GM18868 (cell line): ENCODE measurements at regions not wholly inside any gene's neighbourhood (a gene's known extent, or its start where the extent isn't known, plus 50 kb on each side); places are given as distances from the start of the nearest gene placed in this dataset.
"Not testable (repeated sequence)": the region's sequence is repeated elsewhere in the genome, so short reads cannot be mapped to it uniquely, and the experiment has no call there.

Experiments used
- ATAC-seq: cut with Tn5 transposase; IDR thresholded peaks from one replicate; pipeline ENCODE4 v1.9.1; 2021; ENCODE audit warnings: mild to moderate bottlenecking, moderate library complexity; ENCODE audit not compliant: unreplicated experiment

DNA sequence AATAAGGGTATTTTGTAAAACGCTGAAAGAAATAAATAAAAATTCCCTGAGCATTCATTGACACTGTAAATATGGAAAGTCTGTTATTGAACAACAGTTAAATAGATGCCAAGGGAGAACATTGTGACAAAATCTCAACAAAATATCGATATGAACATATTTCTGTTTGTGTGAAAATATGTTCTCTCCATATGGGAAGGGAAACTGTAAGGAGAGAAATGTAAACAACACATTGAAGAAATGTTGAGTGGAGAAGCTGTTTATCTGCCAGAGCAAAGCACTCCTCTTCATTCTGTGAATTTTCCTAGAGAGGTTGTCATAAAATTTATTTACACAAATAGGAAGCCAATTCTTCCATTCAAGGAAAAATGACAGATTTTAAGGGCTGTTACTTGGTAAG, 57.1 kb upstream of the EOMES start:
- no peak for ATAC-seq

DNA sequence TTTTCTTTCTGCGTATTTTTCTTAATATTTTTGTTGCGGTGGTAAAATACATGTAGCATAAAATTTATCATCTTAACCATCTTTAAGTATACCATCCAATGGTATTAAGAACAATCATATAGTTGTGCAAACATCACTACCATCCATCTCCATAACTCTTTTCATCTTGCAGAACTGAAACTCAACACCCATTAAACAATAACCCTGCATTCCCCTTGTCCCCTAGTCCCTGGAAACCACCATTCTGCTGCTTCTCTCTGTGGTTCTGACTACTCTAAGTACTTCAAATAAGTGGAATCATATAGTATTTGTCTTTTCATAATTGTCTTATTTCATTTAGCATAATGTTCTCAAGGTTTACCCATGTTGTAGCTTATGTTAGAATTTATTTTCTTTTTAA, 67.3 kb upstream of the EOMES start:
- no peak for ATAC-seq

DNA sequence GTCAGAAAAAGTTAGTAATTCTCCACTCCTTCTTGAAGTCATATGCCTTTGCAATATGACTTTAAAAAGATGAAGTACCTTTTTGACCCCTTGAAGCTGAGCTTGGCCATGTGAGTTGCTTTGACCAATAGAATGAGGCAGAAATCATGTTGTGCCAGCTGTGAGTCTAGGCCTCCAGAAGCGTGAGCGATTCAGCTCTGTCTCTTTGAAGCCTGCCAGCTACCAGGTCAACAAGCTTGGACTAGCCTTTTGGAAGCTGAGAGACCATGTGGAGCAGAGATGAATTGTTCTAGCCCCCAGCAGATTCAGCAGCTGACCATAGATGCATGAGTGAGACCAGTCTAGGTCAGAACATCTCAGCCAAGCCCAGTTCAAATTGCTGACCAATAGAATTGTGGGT, 69.8 kb upstream of the EOMES start:
- no peak for ATAC-seq

DNA sequence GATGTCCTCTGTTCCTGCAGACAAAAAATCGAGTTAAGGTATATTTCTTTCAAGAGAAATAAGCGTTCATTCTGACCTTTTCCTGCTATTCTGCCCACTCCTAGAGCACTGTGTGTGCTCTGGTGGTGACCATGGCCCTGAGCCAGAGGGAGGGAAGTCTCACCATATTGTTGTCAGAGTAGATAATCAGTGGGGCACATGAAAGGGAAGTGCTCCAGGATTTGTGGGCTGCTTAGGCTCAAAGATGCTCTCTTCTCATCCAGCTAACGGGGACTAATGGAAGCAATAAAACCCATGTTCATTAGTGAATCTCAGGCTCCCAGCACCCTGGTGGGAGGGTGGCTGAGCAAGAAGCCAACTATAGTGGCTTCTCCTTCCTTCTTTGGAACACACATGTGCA, 70.7 kb upstream of the EOMES start:
- ATAC-seq: no peak

DNA sequence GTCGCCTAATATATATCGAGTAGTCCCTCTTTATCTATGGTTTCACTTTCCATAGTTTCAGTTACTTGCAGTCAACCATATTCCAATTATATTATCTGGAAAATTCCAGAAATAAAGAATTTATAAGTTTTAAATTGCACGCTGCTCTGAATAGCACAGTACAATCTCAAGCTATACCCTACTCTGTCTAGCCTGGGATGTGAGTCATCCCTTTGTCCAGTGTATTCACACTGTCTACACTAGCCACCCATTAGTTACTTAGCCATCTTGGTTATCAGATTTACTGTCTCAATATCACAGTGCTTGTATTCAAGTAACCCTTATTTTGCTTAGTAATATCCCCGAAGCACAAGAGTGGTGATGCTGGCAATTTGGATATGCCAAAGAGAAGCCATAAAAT, 72.1 kb upstream of the EOMES start:
- no peak for ATAC-seq

DNA sequence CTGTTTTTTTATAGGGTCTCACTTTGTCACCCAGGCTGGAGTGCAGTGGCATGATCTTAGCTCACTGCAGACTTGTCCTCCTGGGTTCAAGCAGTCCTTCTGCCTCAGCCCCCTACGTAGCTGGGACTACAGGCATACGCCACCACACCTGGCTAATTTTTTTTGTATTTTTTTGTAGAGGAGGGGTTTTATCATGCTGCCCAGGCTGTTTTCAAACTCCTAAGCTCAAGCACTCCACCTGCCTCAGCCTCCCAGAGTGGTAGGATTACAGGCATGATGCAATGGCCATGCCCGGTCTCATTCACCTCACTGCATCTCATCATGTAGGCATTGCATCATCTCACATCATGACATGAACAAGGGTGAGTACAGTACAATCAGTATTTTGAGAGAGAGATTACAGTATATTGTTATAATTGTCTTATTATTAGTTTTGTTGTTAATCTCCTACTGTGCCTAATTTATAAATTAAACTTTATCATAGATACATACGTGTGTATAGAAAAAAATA, 74.3 kb upstream of the EOMES start:
- no peak for ATAC-seq

DNA sequence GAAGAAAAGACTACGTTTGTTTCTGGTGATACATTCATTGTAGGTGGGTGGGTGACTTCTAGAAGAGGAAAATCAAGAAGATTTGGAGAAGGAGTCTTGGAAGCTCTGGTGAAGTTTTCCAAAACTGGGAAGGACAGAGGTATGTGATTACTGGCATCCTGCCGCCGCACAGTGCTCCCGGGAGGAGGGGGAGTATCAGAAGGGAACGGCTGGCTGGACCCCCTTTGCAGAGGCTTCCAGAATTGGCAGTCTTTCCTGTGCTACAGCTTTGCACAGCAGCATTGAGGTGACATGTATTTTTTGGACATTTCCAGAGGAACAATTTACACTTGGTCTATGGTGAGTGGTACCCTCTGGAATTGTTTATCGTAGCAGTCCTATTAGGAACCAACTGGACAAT, 75.7 kb upstream of the EOMES start:
- no peak for ATAC-seq

DNA sequence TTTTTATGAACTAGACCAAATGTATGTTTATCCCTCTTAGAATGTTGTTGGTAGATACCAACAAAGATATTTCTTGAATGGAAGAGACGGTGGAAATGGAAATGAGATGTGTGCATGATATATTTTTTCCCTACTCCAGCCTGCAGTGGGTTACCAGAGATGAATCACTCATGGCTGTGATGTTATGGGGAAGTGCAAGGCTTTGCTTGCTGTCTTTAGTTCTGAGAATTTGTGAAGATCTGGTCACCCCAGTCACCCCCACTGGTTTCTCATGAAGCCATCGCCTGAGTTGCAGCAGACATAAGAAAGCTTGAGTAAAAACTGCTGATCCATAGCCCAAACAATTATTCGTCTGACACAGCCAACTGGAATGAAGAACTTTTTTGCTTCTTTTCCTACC, 78.1 kb upstream of the EOMES start:
- no peak for ATAC-seq

DNA sequence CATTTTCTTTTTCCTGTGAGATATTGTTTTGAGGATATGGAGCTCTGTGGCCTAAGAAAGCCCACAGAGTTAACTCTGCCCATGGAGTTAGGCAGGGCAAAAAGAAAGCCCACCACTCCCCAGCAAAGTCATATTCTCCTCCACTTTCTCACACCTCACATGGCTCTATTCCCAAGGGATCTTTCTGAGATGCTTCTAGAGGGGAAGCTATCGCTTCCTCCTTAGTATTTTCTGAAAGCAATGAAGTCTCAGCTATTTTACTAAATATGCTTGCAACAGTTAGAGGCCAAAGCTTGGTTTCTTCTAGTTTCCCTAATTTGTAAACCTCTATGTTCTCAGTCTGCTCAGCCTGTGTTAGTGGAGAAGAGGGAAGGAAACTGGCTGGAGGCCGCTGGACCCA, 80.3 kb upstream of the EOMES start:
- ATAC-seq: no peak

DNA sequence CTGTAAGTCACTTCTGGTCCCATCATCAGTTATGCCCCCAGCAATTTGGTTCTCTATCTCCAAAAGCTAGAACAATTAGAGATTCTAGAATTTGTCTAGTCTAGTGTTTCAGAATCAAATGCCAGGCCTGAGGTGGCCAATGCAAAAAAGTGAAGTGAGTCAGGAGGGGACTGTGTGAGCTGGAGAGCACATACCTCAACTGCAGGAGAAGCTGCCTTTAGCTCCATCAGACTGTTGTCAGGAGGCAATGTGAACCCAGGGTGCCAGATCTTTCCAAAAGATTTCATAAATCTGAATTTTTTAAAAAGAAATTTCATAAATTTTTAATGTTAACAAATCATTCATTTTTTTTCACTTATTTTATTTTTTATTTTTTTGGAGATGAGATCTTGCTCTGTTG, 80.7 kb upstream of the EOMES start:
- no peak for ATAC-seq

DNA sequence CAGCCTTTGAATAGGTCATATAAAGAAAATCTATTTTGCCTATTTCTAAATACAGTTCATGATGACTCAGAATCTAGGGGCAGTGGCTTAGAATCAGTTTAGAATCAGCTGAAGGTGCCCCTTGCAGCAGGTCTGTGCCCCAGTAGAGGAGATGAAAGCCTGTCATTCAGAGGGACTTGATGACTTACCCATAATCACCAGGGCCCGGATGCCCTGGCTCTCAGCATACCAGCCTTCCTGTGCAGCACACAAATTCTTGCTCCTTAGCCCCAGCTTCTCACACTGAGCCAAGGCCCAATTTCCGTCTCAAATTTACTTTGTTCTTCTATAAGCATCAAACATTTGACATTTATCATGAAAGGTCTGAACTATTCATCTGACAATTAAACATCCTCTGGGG, 83.2 kb upstream of the EOMES start:
- ATAC-seq: no peak

DNA sequence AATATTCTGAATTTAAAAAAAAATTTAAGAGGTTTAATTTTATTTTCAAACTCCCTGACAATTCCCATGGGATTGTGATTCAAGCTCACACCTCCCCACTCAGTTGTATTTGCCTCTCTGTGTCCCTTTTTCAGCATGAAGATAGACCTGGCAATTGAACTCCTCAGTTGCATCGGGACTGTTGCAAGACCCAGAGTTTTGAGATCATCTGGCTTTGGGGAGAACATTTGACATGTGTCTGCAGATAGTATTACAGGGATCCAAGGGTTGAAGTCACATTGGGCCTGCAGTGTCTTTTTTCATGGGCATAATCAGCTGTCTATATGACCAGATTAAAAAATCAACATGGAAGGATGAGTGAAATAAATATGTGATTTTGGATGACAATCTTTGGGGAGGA, 91.1 kb upstream of the EOMES start:
- ATAC-seq: no peak

DNA sequence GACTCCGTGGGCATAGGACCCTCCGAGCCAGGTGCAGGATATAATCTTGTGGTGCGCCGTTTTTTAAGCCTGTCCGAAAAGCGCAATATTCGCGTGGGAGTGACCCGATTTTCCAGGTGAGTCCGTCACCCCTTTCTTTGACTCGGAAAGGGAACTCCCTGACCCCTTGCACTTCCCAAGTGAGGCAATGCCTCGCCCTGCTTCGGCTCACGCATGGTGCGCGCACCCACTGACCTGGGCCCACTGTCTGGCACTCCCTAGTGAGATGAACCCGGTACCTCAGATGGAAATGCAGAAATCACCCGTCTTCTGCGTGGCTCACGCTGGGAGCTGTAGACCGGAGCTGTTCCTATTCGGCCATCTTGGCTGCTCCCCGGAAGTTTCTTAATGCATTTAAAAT, 99.5 kb upstream of the EOMES start:
- ATAC-seq: not testable (repeated sequence)

DNA sequence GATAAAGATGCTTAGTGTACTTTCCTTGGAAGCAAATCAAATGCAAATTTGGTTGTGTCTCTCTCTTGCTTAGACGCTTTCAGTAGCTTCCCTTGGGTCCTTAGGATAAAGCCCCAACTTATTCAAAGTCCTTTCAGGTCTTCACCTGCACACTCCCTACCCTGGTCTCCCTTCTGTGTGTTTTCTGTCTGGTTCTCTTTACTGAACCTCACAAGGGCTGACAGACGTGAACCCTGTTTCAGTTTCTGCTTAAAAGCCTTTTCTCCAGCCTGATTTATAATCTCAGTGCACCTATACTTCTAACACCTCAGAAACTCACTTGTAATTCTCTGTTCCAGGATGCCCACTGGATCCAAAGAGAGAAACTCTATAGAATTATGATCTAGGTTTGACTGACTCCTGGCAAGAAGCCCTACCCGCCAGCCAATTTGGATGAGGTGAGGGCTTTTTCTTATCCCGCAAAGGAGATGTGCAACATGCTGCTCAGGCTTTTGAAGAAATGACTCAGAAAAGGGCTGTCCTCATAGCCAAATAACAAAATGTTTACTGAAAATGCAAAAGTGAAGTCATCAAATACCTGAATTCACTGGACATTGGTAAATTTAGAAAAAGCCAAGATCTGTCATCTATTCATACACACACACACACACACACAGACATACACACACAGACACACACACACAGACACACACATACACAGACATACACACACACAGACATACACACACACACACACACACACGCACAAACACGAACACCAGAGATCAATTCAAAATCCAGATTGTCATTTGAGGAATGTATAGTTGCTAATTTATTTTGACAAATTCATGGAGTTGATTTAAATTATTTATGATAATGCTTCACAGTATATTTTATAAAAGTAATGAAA, 102.4 kb upstream of the EOMES start:
- no peak for ATAC-seq

DNA sequence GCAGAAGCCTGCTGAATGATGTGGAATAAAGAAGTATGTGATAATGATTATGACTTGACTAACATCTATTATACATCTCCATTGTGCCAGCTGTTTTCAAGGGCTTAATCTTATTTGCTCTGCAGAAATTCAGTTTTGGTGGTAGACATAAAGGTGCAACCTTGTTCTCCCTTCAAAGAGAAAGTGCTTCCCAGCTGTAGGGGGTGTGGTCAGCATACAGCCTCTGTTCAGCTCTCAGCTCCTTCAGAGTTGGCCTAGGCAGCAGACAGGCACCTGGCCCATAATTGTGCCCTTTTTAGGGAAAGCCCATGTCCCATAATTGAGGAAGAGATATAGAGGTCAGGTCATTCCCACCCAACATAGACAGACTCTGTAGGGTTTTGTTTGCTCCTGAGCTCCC, 104.3 kb upstream of the EOMES start:
- ATAC-seq: no peak

DNA sequence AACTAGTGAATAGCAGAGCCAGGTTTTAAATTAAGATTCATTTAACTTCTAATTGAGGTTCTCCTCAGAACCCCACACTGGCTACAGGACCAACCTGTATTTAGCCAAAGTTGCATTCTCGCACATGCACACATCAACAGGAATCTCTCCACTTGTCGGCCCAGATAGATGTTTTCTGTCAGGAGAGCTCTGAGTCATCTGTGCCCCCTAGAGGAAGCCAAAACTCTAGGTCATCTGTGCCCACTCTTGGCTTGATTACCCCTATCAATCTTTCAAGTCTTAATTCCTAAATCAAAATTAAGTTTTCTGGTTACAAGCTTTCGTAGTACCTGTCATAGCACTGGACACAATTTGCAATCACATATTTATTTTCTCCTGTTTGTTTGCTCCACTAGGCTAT, 104.9 kb upstream of the EOMES start:
- no peak for ATAC-seq

DNA sequence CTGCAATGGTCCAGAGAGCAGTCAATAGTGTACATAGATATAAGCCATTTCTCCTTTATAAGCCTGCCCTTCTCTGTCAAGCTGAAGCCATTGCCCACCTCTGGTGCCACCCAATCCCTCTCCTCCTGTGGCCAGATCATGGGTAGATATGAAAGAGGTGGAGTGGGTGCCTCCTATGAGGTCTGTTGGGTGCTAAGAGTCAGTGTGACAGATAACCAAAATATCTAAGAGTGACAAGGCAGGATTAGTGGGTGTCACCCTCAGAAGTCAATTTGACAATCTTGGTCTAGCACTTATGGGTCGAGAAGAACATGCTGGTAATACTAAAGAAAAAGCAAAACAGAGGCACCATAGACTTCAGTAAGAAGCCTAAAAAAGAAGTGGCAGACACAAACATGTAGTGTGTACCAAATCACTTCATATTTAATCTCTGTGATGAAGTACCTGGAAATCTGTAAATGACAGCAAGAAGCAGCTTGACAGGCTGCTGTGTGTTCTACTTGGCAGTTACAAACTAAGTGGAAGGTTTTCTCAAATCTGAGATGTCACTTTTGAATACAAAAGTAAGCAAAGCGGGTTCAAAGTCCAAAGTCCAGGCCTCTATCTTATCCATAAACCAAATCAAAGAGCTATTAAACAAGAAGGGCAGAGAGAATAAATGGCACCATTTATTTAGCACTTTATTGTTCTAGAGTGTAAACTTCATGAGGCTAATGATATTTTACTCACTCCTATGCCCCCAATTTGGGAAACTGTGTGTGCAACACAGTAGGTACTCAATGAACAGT, 118.9 kb upstream of the EOMES start:
- no peak for ATAC-seq

DNA sequence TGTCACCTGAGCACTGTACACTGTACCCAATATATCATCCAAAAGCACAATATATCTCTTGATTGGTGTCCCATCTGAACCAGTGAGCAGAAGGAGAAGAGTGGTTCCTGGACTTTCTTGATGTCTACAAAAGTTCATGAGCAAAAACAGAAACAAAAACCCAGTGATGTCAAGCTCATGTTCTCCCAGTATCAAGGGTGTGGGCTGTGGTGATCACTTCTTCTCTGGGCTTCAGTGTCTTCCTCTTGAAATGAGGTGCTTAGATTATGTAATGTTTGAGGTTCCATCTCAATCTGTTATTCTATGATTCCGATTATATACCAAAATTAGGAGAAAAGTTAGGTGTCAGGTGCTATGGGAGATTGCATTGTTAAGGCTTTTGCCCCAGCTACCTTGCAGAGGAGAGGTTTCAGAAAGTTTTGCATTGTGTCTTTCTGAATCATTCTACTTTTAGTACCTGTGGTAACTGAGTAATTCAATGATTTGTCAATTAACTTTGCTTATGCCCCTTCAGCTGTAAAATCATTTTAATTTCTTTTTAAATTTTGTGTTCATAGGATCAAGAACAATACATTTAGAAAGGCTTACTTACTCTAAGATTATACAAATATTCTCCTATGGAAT, 122.0 kb upstream of the EOMES start:
- no peak for ATAC-seq

DNA sequence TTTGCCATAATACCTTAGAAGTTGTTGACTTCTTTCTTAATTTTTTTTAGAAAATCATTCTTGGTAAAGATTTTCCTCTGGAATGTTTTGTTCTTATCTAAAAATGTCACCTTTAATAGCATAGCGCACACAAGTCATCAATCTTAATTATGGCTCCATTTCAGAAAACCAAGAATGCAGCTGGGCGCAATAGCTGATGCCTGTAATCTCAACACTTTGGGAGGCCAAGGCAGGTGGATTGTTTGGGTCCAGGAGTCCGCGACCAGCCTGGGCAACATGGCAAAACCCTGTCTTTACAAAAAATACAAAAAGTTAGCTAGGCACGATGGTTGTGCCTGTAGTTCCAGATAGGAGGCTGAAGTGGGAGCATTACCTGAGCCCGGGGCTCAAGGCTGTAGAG, 125.6 kb upstream of the EOMES start:
- ATAC-seq: no peak

DNA sequence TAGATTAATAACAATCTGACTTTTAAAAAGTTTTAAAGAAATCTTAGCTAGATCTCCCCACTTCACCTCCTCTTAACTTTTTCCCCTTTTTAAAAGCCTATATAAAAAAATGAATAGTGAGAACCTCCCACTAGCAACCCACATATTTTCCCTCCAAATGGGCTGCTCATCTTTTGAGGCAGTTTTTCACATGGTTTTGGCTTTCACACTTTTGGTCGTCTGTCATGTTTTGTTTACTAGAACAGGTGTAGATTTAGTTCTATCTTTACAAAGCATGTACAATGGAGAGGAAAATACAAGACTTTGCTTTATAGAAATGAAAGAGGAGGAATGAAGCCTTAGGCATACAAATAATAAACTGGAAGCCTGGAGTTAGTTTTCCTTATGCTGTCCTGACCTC, 126.7 kb upstream of the EOMES start:
- ATAC-seq: no peak

DNA sequence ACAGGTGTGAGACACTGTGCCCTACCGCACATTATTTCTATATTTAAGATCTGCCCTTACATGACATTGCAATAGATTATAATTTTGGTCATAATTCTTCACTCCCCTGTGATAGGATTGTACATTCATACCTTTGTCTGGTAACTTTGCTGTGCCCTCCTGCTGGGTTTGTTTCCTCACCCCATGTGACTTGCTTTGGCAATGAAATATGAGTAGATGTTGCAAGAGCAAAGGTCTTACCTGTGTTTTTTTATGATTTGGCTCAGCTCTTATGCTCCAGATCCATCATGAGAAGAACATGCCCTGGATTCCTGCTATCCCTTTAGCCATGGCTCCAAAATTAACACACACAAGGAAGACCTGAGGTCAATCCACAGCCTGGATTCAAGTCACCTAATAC, 137.7 kb upstream of the EOMES start:
- ATAC-seq: no peak
